ENCODE measurements at regions not wholly inside any gene's neighbourhood (a gene's known extent, or its start where the extent isn't known, plus 50 kb on each side); places are given as distances from the start of the nearest gene placed in this dataset.

- Histone ChIP-seq H3K36me3 (no peaks in the 10 kb centered on the region), H3K4me3 (no peak overlapping the region), H3K9me3 (no peaks in the 10 kb centered on the region), H3K27ac (no peak overlapping the region), H3K27me3 (no peaks in the 10 kb centered on the region), H3K4me1 (no peaks in the 10 kb centered on the region)
- peak in 1 of 2 donors; percentile 6 for DNase-seq (ENCODE audit: extremely low spot score in 2 of 2)
- TF ChIP-seq CTCF (IDR thresholded peaks at IDR 0.05) (no peak), POLR2AphosphoS5 (IDR thresholded peaks at IDR 0.05; ENCODE audit: insufficient read depth in 1 of 2, low read depth in 1 of 2) (no peak), POLR2A (IDR thresholded peaks at IDR 0.05) (no peak)
- intact Hi-C loops (cut with DNase I) = no loop called here
These were observed 488.3 kb upstream of the NRP1 start for GRCh38 chr10:33822774-33823173.

- TF ChIP-seq CTCF (IDR thresholded peaks at IDR 0.05) (no peak), POLR2A (IDR thresholded peaks at IDR 0.05) (no peak), POLR2AphosphoS5 (IDR thresholded peaks at IDR 0.05; ENCODE audit: insufficient read depth in 1 of 2, low read depth in 1 of 2) (no peak)
- peak in 1 of 2 donors; percentile 2 for DNase-seq (ENCODE audit: extremely low spot score in 2 of 2)
- Histone ChIP-seq H3K4me3 (no peak overlapping the region), H3K27me3 (no peaks in the 10 kb centered on the region), H3K36me3 (no peaks in the 10 kb centered on the region), H3K9me3 (no peaks in the 10 kb centered on the region), H3K4me1 (no peaks in the 10 kb centered on the region), H3K27ac (no peak overlapping the region)
- intact Hi-C loops (cut with DNase I) = no loop called here
These were observed 486.1 kb upstream of the NRP1 start for GRCh38 chr10:33820531-33820930.

DNA sequence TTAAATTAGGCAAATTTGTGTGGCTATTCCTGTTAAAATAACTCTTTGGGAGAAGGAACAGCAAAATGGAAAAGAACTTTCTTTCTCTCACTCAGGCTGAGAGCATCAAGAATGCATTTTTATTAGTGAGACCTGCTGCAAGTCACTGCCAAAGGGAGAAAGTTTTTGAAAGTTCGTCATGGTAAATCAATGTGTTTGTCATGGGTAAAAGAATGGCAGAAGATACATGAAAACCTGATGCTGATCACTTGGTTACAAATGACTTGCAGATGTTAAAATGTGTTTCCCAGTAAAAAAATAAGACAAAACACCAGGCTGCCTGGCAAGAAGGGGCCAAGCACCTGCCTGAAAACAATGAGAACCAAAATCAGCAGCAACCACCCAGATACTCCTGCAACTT lies 484.7 kb upstream of the NRP1 start:
- Histone ChIP-seq H3K36me3 (no peaks in the 10 kb centered on the region), H3K9me3 (no peaks in the 10 kb centered on the region), H3K27me3 (no peaks in the 10 kb centered on the region), H3K4me3 (no peak overlapping the region), H3K27ac (no peak overlapping the region), H3K4me1 (no peaks in the 10 kb centered on the region)
- intact Hi-C loops (cut with DNase I) = no loop called here
- no peak for TF ChIP-seq CTCF (IDR thresholded peaks at IDR 0.05)
- no peak for TF ChIP-seq POLR2A (IDR thresholded peaks at IDR 0.05)
- no peak for TF ChIP-seq POLR2AphosphoS5 (IDR thresholded peaks at IDR 0.05; ENCODE audit: insufficient read depth in 1 of 2, low read depth in 1 of 2)
- peak in 1 of 2 donors; percentile 11 for DNase-seq (ENCODE audit: extremely low spot score in 2 of 2)

DNA sequence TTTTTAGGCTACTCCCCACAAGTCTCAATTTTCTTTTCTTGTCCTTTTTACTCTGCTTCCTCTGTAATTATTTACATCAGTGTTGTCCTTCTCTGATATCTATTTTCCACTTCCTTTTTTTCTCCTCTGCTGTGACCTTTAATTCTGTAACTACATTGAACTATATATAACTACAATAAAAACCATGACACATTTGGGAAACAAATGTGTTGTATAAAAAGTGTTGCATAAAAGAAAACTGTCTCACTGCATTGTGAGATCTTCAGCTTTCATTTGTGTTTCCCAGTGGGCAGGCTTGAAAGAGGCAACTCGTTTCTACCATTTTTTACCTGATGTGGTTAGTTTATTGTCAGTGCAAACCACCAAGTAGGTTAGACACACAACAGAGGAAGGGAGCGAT lies 483.9 kb upstream of the NRP1 start:
- Histone ChIP-seq H3K9me3 (no peaks in the 10 kb centered on the region), H3K36me3 (no peaks in the 10 kb centered on the region), H3K4me3 (no peak overlapping the region), H3K27me3 (no peaks in the 10 kb centered on the region), H3K4me1 (no peaks in the 10 kb centered on the region), H3K27ac (no peak overlapping the region)
- no peak for TF ChIP-seq CTCF (IDR thresholded peaks at IDR 0.05)
- no peak for TF ChIP-seq POLR2A (IDR thresholded peaks at IDR 0.05)
- no peak for TF ChIP-seq POLR2AphosphoS5 (IDR thresholded peaks at IDR 0.05; ENCODE audit: insufficient read depth in 1 of 2, low read depth in 1 of 2)
- DNase-seq (ENCODE audit: extremely low spot score in 2 of 2) = peak in 1 of 2 donors; percentile 1
- intact Hi-C loops (cut with DNase I) = no loop called here

GRCh38 chr10:33817605-33818004 lies 483.1 kb upstream of the NRP1 start:
- no peak for DNase-seq (ENCODE audit: extremely low spot score in 2 of 2)
- intact Hi-C loops (cut with DNase I) = no loop called here
- Histone ChIP-seq H3K4me3 (no peak overlapping the region), H3K9me3 (no peaks in the 10 kb centered on the region), H3K4me1 (no peaks in the 10 kb centered on the region), H3K27ac (no peak overlapping the region), H3K36me3 (no peaks in the 10 kb centered on the region), H3K27me3 (no peaks in the 10 kb centered on the region)
- TF ChIP-seq POLR2AphosphoS5 (IDR thresholded peaks at IDR 0.05; ENCODE audit: insufficient read depth in 1 of 2, low read depth in 1 of 2) = no peak
- no peak for TF ChIP-seq POLR2A (IDR thresholded peaks at IDR 0.05)
- TF ChIP-seq CTCF (IDR thresholded peaks at IDR 0.05) = no peak
